ENCODE measurements at regions not wholly inside any gene's neighbourhood (a gene's known extent, or its start where the extent isn't known, plus 50 kb on each side); places are given as distances from the start of the nearest gene placed in this dataset.

- intact Hi-C loops (cut with DNase I): loop anchor here in 2 of 10 donors (10.0 kb wide), 2 partner anchors 193 to 503 kb away; no protein-coding TSS in a partner anchor
- ATAC-seq (no peak), DNase-seq (no peak)
- Histone ChIP-seq H3K27ac (no peak overlapping the region), H3K4me3 (no peak overlapping the region), H3K27me3 (no peaks in the 10 kb centered on the region), H3K4me1 (peaks cover 0 to 9% (median 0%) of the 10 kb centered on the region in 9 donors), H3K36me3 (no peaks in the 10 kb centered on the region), H3K9me3 (no peaks in the 10 kb centered on the region)
- TF ChIP-seq CTCF (IDR thresholded peaks at IDR 0.05): no peak
- 81 to 83% methylated on average over 7 of the region's 7 CpGs for WGBS, 2 donors
Measured at GRCh38 chr1:168631671-168632400, 55.4 kb downstream of the XCL1 start.

GRCh38 chr1:168634951-168635532, 58.6 kb downstream of the XCL1 start:
- DNase-seq (no peak), ATAC-seq (no peak)
- Histone ChIP-seq H3K36me3 (no peaks in the 10 kb centered on the region), H3K4me1 (peaks cover 0 to 14% (median 0%) of the 10 kb centered on the region in 9 donors), H3K27ac (no peak overlapping the region), H3K4me3 (no peak overlapping the region), H3K9me3 (no peaks in the 10 kb centered on the region), H3K27me3 (no peaks in the 10 kb centered on the region)
- intact Hi-C loops (cut with DNase I): loop anchor here in 4 of 10 donors (5.0 to 10.0 kb wide), 5 partner anchors 82 to 500 kb away; partner anchors contain the start of gene ATP1B1 (in 3 of the 4)
- no peak for TF ChIP-seq CTCF (IDR thresholded peaks at IDR 0.05)
- WGBS, 2 donors: 82 to 92% methylated on average over 3 of the region's 3 CpGs

- peak in 6 of 9 donors; percentile 27 to 56 (median 42) for TF ChIP-seq CTCF (IDR thresholded peaks at IDR 0.05)
- Histone ChIP-seq H3K27ac (peak overlapping the region in 8 of 10 donors; percentile 36 to 66 (median 48)), H3K27me3 (no peaks in the 10 kb centered on the region), H3K4me1 (peaks cover 0 to 14% (median 0%) of the 10 kb centered on the region in 9 donors), H3K36me3 (no peaks in the 10 kb centered on the region), H3K9me3 (no peaks in the 10 kb centered on the region), H3K4me3 (no peak overlapping the region)
- 24 to 32% methylated on average over 1 of the region's 1 CpG for WGBS, 2 donors
- intact Hi-C loops (cut with DNase I): loop anchor here in 4 of 10 donors (5.0 to 10.0 kb wide), 5 partner anchors 81 to 499 kb away; partner anchors contain the start of gene ATP1B1 (in 3 of the 4)
- no peak for DNase-seq
- peak; percentile 68 to 89 (median 80) for ATAC-seq
Measured at GRCh38 chr1:168636200-168636599, 59.8 kb downstream of the XCL1 start.

GRCh38 chr1:168636642-168637111, 60.3 kb downstream of the XCL1 start:
- 8 to 26% methylated on average over 1 of the region's 1 CpG for WGBS, 2 donors
- Histone ChIP-seq H3K36me3 (no peaks in the 10 kb centered on the region), H3K9me3 (no peaks in the 10 kb centered on the region), H3K4me1 (peaks cover 0 to 14% (median 0%) of the 10 kb centered on the region in 9 donors), H3K27me3 (no peaks in the 10 kb centered on the region), H3K4me3 (no peak overlapping the region), H3K27ac (peak overlapping the region in 9 of 10 donors; percentile 10 to 66 (median 45))
- peak in 1 of 2 donors; percentile 31 for DNase-seq
- intact Hi-C loops (cut with DNase I): loop anchor here in 4 of 10 donors (5.0 to 10.0 kb wide), 5 partner anchors 81 to 498 kb away; partner anchors contain the start of gene ATP1B1 (in 3 of the 4)
- peak; percentile 75 to 98 (median 96) for ATAC-seq
- TF ChIP-seq CTCF (IDR thresholded peaks at IDR 0.05): no peak
